Fibroblast of pulmonary artery (primary cell): ENCODE measurements at regions not wholly inside any gene's neighbourhood (a gene's known extent, or its start where the extent isn't known, plus 50 kb on each side); places are given as distances from the start of the nearest gene placed in this dataset.

Source experiments
- DNase-seq: peaks from one replicate; pipeline ENCODE4 v3.0.0-alpha.2; 2010; ENCODE audit warnings: low read depth
- H3K4me3 ChIP-seq: replicated peaks from 2 replicates; pipeline ENCODE4 v1.5.1; 2011; ENCODE audit warnings: low read depth, mild to moderate bottlenecking, control low read depth, low read length, moderate library complexity
- CTCF ChIP-seq: IDR thresholded peaks from 2 replicates; pipeline ENCODE4 v1.5.1; 2011; ENCODE audit warnings: mild to moderate bottlenecking, control low read depth, low read length, inconsistent platforms; ENCODE audit errors: missing control alignments

- no peak for DNase-seq
- TF ChIP-seq CTCF = no peak
- H3K4me3 ChIP-seq = no peak overlapping the region
Observed at GRCh38 chr13:40466272-40466671, 200.2 kb downstream of the FOXO1 start.

- TF ChIP-seq CTCF = no peak
- DNase-seq = no peak
Observed at GRCh38 chr13:40468227-40468838, 198.1 kb downstream of the FOXO1 start.

GRCh38 chr13:40469581-40470310 lies 196.7 kb downstream of the FOXO1 start:
- peak; percentile 76 for DNase-seq

More at GRCh38 chr13:40468227-40468838, 198.1 kb downstream of the FOXO1 start:
- H3K4me3 ChIP-seq = no peak overlapping the region

GRCh38 chr13:40470660-40471059 lies 195.8 kb downstream of the FOXO1 start:
- TF ChIP-seq CTCF = no peak
- H3K4me3 ChIP-seq = no peak overlapping the region
- DNase-seq = peak; percentile 62

More at GRCh38 chr13:40469581-40470310, 196.7 kb downstream of the FOXO1 start:
- no peak for TF ChIP-seq CTCF
- H3K4me3 ChIP-seq = no peak overlapping the region

GRCh38 chr13:40471076-40471475 lies 195.4 kb downstream of the FOXO1 start:
- no peak for DNase-seq
- no peak for TF ChIP-seq CTCF

GRCh38 chr13:40471911-40472310 lies 194.5 kb downstream of the FOXO1 start:
- DNase-seq = no peak
- no peak overlapping the region for H3K4me3 ChIP-seq
- TF ChIP-seq CTCF = no peak

More at GRCh38 chr13:40471076-40471475, 195.4 kb downstream of the FOXO1 start:
- no peak overlapping the region for H3K4me3 ChIP-seq
